ENCODE measurements at regions not wholly inside any gene's neighbourhood (a gene's known extent, or its start where the extent isn't known, plus 50 kb on each side); places are given as distances from the start of the nearest gene placed in this dataset.

DNA sequence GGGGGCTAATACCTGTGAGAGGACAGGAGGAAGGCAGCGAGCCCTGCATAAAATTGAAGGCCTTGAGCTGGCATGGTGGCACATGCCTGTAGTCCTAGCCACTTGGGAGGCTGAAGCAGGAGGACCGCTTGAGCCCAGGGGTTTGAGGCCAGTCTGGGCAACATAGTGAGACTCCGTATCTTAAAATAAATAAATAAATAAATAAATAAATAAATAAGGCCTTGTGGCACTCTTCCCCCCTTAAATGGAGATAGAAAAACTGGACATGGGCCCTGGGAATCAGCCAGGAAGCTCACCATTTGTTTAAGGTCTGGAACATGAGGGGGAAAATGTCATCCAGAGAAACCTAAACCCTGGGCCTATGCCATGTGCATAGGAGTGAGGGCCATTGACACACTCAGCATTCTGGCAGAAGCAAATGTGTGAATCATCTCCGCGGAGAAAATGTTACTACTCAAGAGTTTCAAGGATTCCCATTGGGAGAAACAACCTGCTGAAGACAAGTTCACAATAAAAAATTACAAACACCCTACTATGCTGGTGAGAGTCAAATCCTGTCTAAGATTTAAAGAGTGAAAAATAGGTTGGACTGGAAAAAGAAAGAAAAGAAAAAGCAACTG is 51.9 kb upstream of the UBR2 start:
- TF ChIP-seq POLR2A (IDR thresholded peaks at IDR 0.05) = no peak
- TF ChIP-seq, protein P1, sequence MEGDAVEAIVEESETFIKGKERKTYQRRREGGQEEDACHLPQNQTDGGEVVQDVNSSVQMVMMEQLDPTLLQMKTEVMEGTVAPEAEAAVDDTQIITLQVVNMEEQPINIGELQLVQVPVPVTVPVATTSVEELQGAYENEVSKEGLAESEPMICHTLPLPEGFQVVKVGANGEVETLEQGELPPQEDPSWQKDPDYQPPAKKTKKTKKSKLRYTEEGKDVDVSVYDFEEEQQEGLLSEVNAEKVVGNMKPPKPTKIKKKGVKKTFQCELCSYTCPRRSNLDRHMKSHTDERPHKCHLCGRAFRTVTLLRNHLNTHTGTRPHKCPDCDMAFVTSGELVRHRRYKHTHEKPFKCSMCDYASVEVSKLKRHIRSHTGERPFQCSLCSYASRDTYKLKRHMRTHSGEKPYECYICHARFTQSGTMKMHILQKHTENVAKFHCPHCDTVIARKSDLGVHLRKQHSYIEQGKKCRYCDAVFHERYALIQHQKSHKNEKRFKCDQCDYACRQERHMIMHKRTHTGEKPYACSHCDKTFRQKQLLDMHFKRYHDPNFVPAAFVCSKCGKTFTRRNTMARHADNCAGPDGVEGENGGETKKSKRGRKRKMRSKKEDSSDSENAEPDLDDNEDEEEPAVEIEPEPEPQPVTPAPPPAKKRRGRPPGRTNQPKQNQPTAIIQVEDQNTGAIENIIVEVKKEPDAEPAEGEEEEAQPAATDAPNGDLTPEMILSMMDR (IDR thresholded peaks at IDR 0.05) = no peak
- no peak for TF ChIP-seq POLR2AphosphoS5 (IDR thresholded peaks at IDR 0.05)
- no peak for TF ChIP-seq EP300 (IDR thresholded peaks at IDR 0.05)

Data from sigmoid colon (tissue), 4 donors.